ENCODE measurements at regions not wholly inside any gene's neighbourhood (a gene's known extent, or its start where the extent isn't known, plus 50 kb on each side); places are given as distances from the start of the nearest gene placed in this dataset.

DNA sequence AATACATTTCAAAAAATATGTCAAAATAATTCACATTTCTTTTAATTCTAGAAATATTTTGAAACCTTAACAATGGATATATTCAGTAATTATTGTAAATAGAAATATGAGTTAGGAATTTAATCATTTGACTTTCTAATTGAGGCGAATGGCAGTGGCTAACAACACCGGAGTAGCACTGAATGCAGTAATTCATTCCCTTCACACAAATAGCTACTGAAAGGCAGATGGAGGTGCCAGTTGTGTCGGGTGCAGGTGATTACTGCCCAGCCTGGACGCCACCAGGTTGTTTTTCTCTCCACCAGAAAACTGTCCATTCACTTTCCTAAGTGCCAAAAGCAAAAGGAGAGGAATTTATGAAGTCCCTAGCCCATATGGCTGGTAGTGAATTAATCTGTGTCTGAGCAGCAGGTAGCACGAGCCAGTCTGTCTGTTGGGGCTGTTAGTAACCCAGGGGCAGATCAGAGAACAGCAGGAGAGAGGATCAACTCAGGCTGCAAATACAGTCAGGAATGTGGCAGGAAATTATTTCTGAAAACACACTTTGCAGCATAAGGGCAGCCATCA lies 79.3 kb upstream of the GMNC start:
- TF ChIP-seq CTCF (conservative IDR thresholded peaks at IDR 0.05; ENCODE audit: low read depth, low read length) (no peak), POLR2A (IDR thresholded peaks at IDR 0.05; ENCODE audit: low read depth, low read length) (no peak), MXI1 (IDR thresholded peaks at IDR 0.05; ENCODE audit: borderline replicate concordance, low read depth, low read length) (no peak), RAD21 (IDR thresholded peaks at IDR 0.05; ENCODE audit: low read length) (no peak), CEBPB (IDR thresholded peaks at IDR 0.05; ENCODE audit: low read depth, low read length) (no peak), ELK1 (IDR thresholded peaks at IDR 0.05; ENCODE audit: borderline replicate concordance, low read depth, low read length) (no peak), FOS (IDR thresholded peaks at IDR 0.05; ENCODE audit: low read depth, low read length) (no peak)
- TF ChIP-seq, protein P1, sequence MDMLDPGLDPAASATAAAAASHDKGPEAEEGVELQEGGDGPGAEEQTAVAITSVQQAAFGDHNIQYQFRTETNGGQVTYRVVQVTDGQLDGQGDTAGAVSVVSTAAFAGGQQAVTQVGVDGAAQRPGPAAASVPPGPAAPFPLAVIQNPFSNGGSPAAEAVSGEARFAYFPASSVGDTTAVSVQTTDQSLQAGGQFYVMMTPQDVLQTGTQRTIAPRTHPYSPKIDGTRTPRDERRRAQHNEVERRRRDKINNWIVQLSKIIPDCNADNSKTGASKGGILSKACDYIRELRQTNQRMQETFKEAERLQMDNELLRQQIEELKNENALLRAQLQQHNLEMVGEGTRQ (IDR thresholded peaks at IDR 0.05; ENCODE audit: low read depth, low read length): no peak

Data from IMR-90 (cell line).